Common myeloid progenitor, CD34-positive (primary cell): ENCODE measurements at regions not wholly inside any gene's neighbourhood (a gene's known extent, or its start where the extent isn't known, plus 50 kb on each side); places are given as distances from the start of the nearest gene placed in this dataset.
A peak's percentile ranks its signal among the peaks of the same experiment; 100 is the strongest.

Experiments
- CTCF ChIA-PET: fragments of 350-600 bp; sonication (Branson Sonifier 250); formaldehyde crosslinking; loops from one replicate; lab custom pipeline; 2021; ENCODE audit warnings: antibody characterized with exemption; lab: Charles Lee
- POLR2A ChIA-PET: fragments of 350-600 bp; sonication (Branson Sonifier 250); formaldehyde crosslinking; loops from one replicate; lab custom pipeline; 2021; ENCODE audit warnings: antibody characterized with exemption; lab: Charles Lee
- DNase-seq, 3 donors: peaks; one replicate each; pipeline versions ENCODE4 v3.0.0 to v3.0.0-alpha.2; 2013
- H3K27ac ChIP-seq, 2 experiments: 1 replicate in 1 of 2; 2 replicates in 1 of 2; pipeline ENCODE4 v1.7.0; 2013; ENCODE audit warnings: inconsistent platforms in 2 of 2, low read length in 2 of 2, mild to moderate bottlenecking in 2 of 2, low read depth in 1 of 2, moderate library complexity in 1 of 2; ENCODE audit not compliant: severe bottlenecking in 2 of 2, insufficient read depth in 1 of 2, poor library complexity in 1 of 2
- H3K27me3 ChIP-seq, 5 experiments: replicated peaks in 2 of 5; 1 replicate in 3 of 5; 2 replicates in 2 of 5; pipeline versions ENCODE4 v1.6.1 to v1.7.0; 2013; ENCODE audit warnings: low read length in 4 of 5, mild to moderate bottlenecking in 2 of 5, moderate library complexity in 2 of 5, inconsistent platforms in 1 of 5; ENCODE audit not compliant: insufficient read depth in 5 of 5, control insufficient read depth in 4 of 5
- H3K36me3 ChIP-seq, 4 experiments: 1 replicate in 2 of 4; 2 replicates in 2 of 4; pipeline versions ENCODE4 v1.6.1 to v1.7.0; 2013; ENCODE audit warnings: low read length in 3 of 4, control low read depth in 1 of 4, mild to moderate bottlenecking in 1 of 4; ENCODE audit not compliant: control insufficient read depth in 4 of 4, insufficient read depth in 4 of 4
- H3K4me1 ChIP-seq, 4 experiments: 1 replicate in 3 of 4; 2 replicates in 1 of 4; pipeline versions ENCODE4 v1.6.1 to v1.7.1; 2013; ENCODE audit warnings: low read length in 3 of 4, mild to moderate bottlenecking in 3 of 4, control low read depth in 1 of 4, inconsistent platforms in 1 of 4, moderate library complexity in 1 of 4; ENCODE audit not compliant: control insufficient read depth in 4 of 4, insufficient read depth in 4 of 4; ENCODE audit errors: control extremely low read depth in 1 of 4
- H3K4me3 ChIP-seq, 7 experiments: 1 replicate in 4 of 7; 2 replicates in 3 of 7; pipeline versions ENCODE4 v1.5.1 to v1.7.0; 2013; ENCODE audit warnings: mild to moderate bottlenecking in 7 of 7, low read length in 6 of 7, moderate library complexity in 6 of 7, inconsistent platforms in 2 of 7, low read depth in 2 of 7, control low read depth in 1 of 7; ENCODE audit not compliant: insufficient read depth in 4 of 7, control insufficient read depth in 1 of 7; ENCODE audit errors: extremely low read depth in 1 of 7
- H3K9me3 ChIP-seq, 5 experiments: 1 replicate in 4 of 5; 2 replicates in 1 of 5; pipeline versions ENCODE4 v1.6.1 to v1.7.1; 2013; ENCODE audit warnings: low read length in 4 of 5, mild to moderate bottlenecking in 2 of 5, inconsistent platforms in 1 of 5, low read depth in 1 of 5, moderate library complexity in 1 of 5; ENCODE audit not compliant: control insufficient read depth in 4 of 5, insufficient read depth in 2 of 5; ENCODE audit errors: control extremely low read depth in 1 of 5
- WGBS: methylation state at CpG from one replicate; pipeline ENCODE4 v1.1.5; 2013; ENCODE audit not compliant: insufficient coverage; 5-methylcytosine and 5-hydroxymethylcytosine counted together

GRCh38 chr3:111269777-111270176 lies 198.2 kb downstream of the NECTIN3 start:
- ChIA-PET POLR2A (no interaction called here), CTCF (interaction anchor here (1.3 kb wide), 1 partner anchor 64 kb away, joined by 3 read pairs; no protein-coding TSS in a partner anchor)
- Histone ChIP-seq H3K9me3 (peaks cover 0 to 2% (median 0%) of the 10 kb centered on the region in 5 experiments), H3K4me1 (no peaks in the 10 kb centered on the region), H3K27me3 (no peaks in the 10 kb centered on the region), H3K27ac (no peak overlapping the region), H3K4me3 (no peak overlapping the region), H3K36me3 (no peaks in the 10 kb centered on the region)
- DNase-seq, result no peak
- no CpG with 5 or more reads among the region's 2 CpGs for WGBS

DNA sequence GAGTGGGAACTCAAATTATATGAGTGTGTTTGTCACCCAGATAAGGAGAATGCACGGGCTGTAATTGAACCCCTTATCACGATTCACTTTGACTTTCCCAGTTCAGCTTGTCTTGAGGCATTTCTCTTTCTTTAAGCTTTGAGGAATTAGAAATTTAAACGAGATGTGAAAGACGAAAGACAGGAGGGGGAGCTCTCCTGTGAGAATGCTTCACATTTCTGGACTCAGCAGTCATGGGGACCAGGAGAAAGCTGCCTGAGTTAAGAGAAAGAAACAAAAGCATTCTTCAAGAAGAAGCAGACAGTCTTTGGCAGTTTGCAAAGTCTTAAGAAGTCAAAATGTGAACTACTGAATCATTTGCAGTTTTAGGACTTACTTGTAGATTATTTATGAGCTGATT lies 205.6 kb downstream of the NECTIN3 start:
- Histone ChIP-seq H3K27me3 (no peaks in the 10 kb centered on the region), H3K9me3 (no peaks in the 10 kb centered on the region), H3K4me1 (peaks cover 0 to 3% (median 0%) of the 10 kb centered on the region in 4 experiments), H3K36me3 (no peaks in the 10 kb centered on the region), H3K4me3 (no peak overlapping the region), H3K27ac (no peak overlapping the region)
- peak; percentile 14 to 53 (median 40) for DNase-seq
- 6% methylated on average over 4 of the region's 4 CpGs for WGBS
- CTCF ChIA-PET, result interaction anchor here (1.0 to 2.3 kb wide), 6 partner anchors 13 to 262 kb away, joined by 3 to 13 read pairs (median 4); no protein-coding TSS in a partner anchor
- POLR2A ChIA-PET, result no interaction called here

- CTCF ChIA-PET, result no interaction called here
Observed at GRCh38 chr3:111278959-111279358, 207.3 kb downstream of the NECTIN3 start.

GRCh38 chr3:111282024-111282423 lies 210.4 kb downstream of the NECTIN3 start:
- CTCF ChIA-PET, result no interaction called here
- no peaks in the 10 kb centered on the region for H3K36me3 ChIP-seq
- DNase-seq, result no peak
- H3K4me3 ChIP-seq, result no peak overlapping the region
- no peaks in the 10 kb centered on the region for H3K4me1 ChIP-seq
- 88% methylated on average over 6 of the region's 6 CpGs for WGBS
- H3K27me3 ChIP-seq, result no peaks in the 10 kb centered on the region
- H3K27ac ChIP-seq, result no peak overlapping the region
- H3K9me3 ChIP-seq, result no peaks in the 10 kb centered on the region
- POLR2A ChIA-PET, result no interaction called here

More at GRCh38 chr3:111278959-111279358, 207.3 kb downstream of the NECTIN3 start:
- Histone ChIP-seq H3K4me3 (no peak overlapping the region), H3K9me3 (no peaks in the 10 kb centered on the region), H3K27me3 (no peaks in the 10 kb centered on the region), H3K27ac (no peak overlapping the region), H3K4me1 (peaks cover 0 to 3% (median 0%) of the 10 kb centered on the region in 4 experiments), H3K36me3 (no peaks in the 10 kb centered on the region)
- POLR2A ChIA-PET, result no interaction called here
- no peak for DNase-seq

DNA sequence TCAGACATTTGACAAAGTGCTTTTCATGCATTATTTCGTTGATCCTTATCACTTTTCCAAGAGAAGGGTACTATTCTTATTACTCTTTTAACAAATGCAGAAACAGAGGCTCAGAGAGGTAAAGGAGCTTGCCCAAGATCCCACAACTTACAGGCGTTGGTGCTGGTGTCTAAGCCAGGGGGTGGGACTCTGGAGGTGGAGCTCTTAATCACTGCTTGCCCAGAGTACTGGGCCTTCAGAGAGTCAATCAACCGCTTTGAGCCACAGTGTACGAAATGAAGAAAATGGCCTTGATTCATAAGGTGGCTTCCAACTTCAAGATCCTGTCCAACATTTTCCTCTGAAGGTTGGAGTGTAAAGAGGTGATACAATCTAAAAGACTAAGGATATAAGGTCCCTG lies 211.5 kb downstream of the NECTIN3 start:
- DNase-seq, result no peak
- no peaks in the 10 kb centered on the region for H3K9me3 ChIP-seq
- H3K4me3 ChIP-seq, result no peak overlapping the region
- POLR2A ChIA-PET, result no interaction called here
- H3K27me3 ChIP-seq, result no peaks in the 10 kb centered on the region
- 66% methylated on average over 2 of the region's 4 CpGs for WGBS
- H3K36me3 ChIP-seq, result no peaks in the 10 kb centered on the region
- H3K4me1 ChIP-seq, result no peaks in the 10 kb centered on the region
- CTCF ChIA-PET, result interaction anchor here (1.0 kb wide), 1 partner anchor 13 kb away, joined by 3 read pairs; no protein-coding TSS in a partner anchor
- no peak overlapping the region for H3K27ac ChIP-seq

- H3K36me3 ChIP-seq, result no peaks in the 10 kb centered on the region
- no peak overlapping the region for H3K27ac ChIP-seq
- no peak overlapping the region for H3K4me3 ChIP-seq
- H3K27me3 ChIP-seq, result no peaks in the 10 kb centered on the region
- DNase-seq, result no peak
- no peaks in the 10 kb centered on the region for H3K4me1 ChIP-seq
- ChIA-PET CTCF (no interaction called here), POLR2A (no interaction called here)
- no peaks in the 10 kb centered on the region for H3K9me3 ChIP-seq
- 94% methylated on average over 4 of the region's 4 CpGs for WGBS
Observed at GRCh38 chr3:111284503-111285183, 213.0 kb downstream of the NECTIN3 start.

GRCh38 chr3:111285184-111285538 lies 213.5 kb downstream of the NECTIN3 start:
- ChIA-PET POLR2A (no interaction called here), CTCF (no interaction called here)
- no peak overlapping the region for H3K4me3 ChIP-seq
- no peak for DNase-seq
- H3K27me3 ChIP-seq, result no peaks in the 10 kb centered on the region
- H3K4me1 ChIP-seq, result no peaks in the 10 kb centered on the region
- no peaks in the 10 kb centered on the region for H3K36me3 ChIP-seq
- no peaks in the 10 kb centered on the region for H3K9me3 ChIP-seq
- H3K27ac ChIP-seq, result no peak overlapping the region
- 100% methylated on average over 1 of the region's 1 CpG for WGBS
